SU-DHL-6 (cell line): ENCODE measurements at regions not wholly inside any gene's neighbourhood (a gene's known extent, or its start where the extent isn't known, plus 50 kb on each side); places are given as distances from the start of the nearest gene placed in this dataset.

Experiments
- H2AFZ ChIP-seq: fragments of 200-600 bp; sonication (generic); 2 replicates; pipeline ENCODE4 v1.6.1; 2014; ENCODE audit warnings: low read depth, mild to moderate bottlenecking, moderate library complexity, mixed read lengths, antibody characterized with exemption, low read length; ENCODE audit not compliant: severe bottlenecking
- H3F3A ChIP-seq: fragments of 200-600 bp; shearing (Covaris generic); 2 replicates; pipeline ENCODE4 v1.6.0; 2016; ENCODE audit warnings: antibody characterized with exemption, mild to moderate bottlenecking; ENCODE audit not compliant: insufficient read depth
- H3K27ac ChIP-seq: fragments of 200-600 bp; sonication (generic); 2 replicates; pipeline ENCODE4 v1.5.1; 2016; ENCODE audit warnings: low read depth, mild to moderate bottlenecking, low read length, moderate library complexity, mixed read lengths
- H3K27me3 ChIP-seq: fragments of 200-600 bp; sonication (generic), shearing (Covaris generic); 2 replicates; pipeline ENCODE4 v1.6.0; 2014; ENCODE audit warnings: mild to moderate bottlenecking, low read length
- H3K36me3 ChIP-seq: fragments of 200-600 bp; sonication (generic); 2 replicates; pipeline ENCODE4 v1.6.1; 2014; ENCODE audit warnings: mild to moderate bottlenecking, low read length, mixed read lengths
- H3K4me2 ChIP-seq: fragments of 300-600, 200-600 bp; shearing (Covaris generic), sonication (generic); 2 replicates; pipeline ENCODE4 v1.6.0; 2014; ENCODE audit warnings: low read length, low read depth, mild to moderate bottlenecking; ENCODE audit not compliant: poor library complexity, severe bottlenecking
- H3K4me3 ChIP-seq: fragments of 200-600 bp; sonication (generic); 2 replicates; pipeline ENCODE4 v1.5.1; 2014; ENCODE audit warnings: antibody characterized with exemption, low read length, mild to moderate bottlenecking, mixed read lengths; ENCODE audit not compliant: insufficient read depth, poor library complexity, severe bottlenecking
- H3K79me2 ChIP-seq: fragments of 200-600 bp; sonication (generic); 2 replicates; pipeline ENCODE4 v1.6.1; 2014; ENCODE audit warnings: mild to moderate bottlenecking, low read length, moderate library complexity; ENCODE audit not compliant: insufficient read depth
- H3K9ac ChIP-seq: fragments of 200-600 bp; sonication (generic); 2 replicates; pipeline ENCODE4 v1.7.0; 2014; ENCODE audit warnings: mild to moderate bottlenecking, low read length
- H3K9me2 ChIP-seq: fragments of 200-600 bp; sonication (generic); replicated peaks from 2 replicates; pipeline ENCODE4 v1.6.1; 2014; ENCODE audit warnings: low read length; ENCODE audit not compliant: insufficient read depth
- H3K9me3 ChIP-seq: fragments of 200-600 bp; sonication (generic); 2 replicates; pipeline ENCODE4 v1.6.1; 2014; ENCODE audit warnings: low read length, mixed read lengths; ENCODE audit not compliant: insufficient read depth
- H4K20me1 ChIP-seq: fragments of 200-600 bp; sonication (generic); 2 replicates; pipeline ENCODE4 v1.6.1; 2014; ENCODE audit warnings: low read depth, mild to moderate bottlenecking, antibody characterized with exemption, low read length, moderate library complexity, mixed read lengths
- CTCF ChIP-seq: fragments of 200-600 bp; sonication (generic); IDR thresholded peaks from one replicate; pipeline ENCODE4 v1.5.1; 2017; ENCODE audit warnings: antibody characterized with exemption, mild to moderate bottlenecking, low read length, moderate library complexity; ENCODE audit not compliant: insufficient read depth, poor library complexity, severe bottlenecking
- EZH2phosphoT487 ChIP-seq: fragments of 200-600 bp; sonication (generic), shearing (Covaris generic); conservative IDR thresholded peaks from 2 replicates; pipeline ENCODE4 v1.6.1; 2018; ENCODE audit warnings: mild to moderate bottlenecking, antibody characterized with exemption, low read length, moderate library complexity, mixed read lengths

- no peaks in the 10 kb centered on the region for H3K9me2 ChIP-seq
- no peak overlapping the region for H2AFZ ChIP-seq
- no peak for TF ChIP-seq CTCF
- TF ChIP-seq EZH2phosphoT487 = no peak
- H3F3A ChIP-seq = no peaks in the 10 kb centered on the region
- H3K4me3 ChIP-seq = no peak overlapping the region
- no peaks in the 10 kb centered on the region for H3K27me3 ChIP-seq
- no peaks in the 10 kb centered on the region for H3K36me3 ChIP-seq
- H3K79me2 ChIP-seq = no peaks in the 10 kb centered on the region
- no peak overlapping the region for H3K9ac ChIP-seq
- H3K4me2 ChIP-seq = no peak overlapping the region
- no peak overlapping the region for H3K27ac ChIP-seq
- H3K9me3 ChIP-seq = no peaks in the 10 kb centered on the region
- no peaks in the 10 kb centered on the region for H4K20me1 ChIP-seq
These were observed 53.1 kb upstream of the TYRP1 start for GRCh38 chr9:12640016-12640587.

- TF ChIP-seq EZH2phosphoT487 (no peak), CTCF (no peak)
- Histone ChIP-seq H3K79me2 (no peaks in the 10 kb centered on the region), H3K36me3 (no peaks in the 10 kb centered on the region), H3K27ac (no peak overlapping the region), H3K27me3 (no peaks in the 10 kb centered on the region), H2AFZ (no peak overlapping the region), H3K9me3 (no peaks in the 10 kb centered on the region), H4K20me1 (no peaks in the 10 kb centered on the region), H3K4me2 (no peak overlapping the region), H3K4me3 (no peak overlapping the region), H3K9ac (no peak overlapping the region), H3F3A (no peaks in the 10 kb centered on the region), H3K9me2 (no peaks in the 10 kb centered on the region)
These were observed 52.1 kb upstream of the TYRP1 start for GRCh38 chr9:12640866-12641636.
